ENCODE measurements at regions not wholly inside any gene's neighbourhood (a gene's known extent, or its start where the extent isn't known, plus 50 kb on each side); places are given as distances from the start of the nearest gene placed in this dataset.

DNA sequence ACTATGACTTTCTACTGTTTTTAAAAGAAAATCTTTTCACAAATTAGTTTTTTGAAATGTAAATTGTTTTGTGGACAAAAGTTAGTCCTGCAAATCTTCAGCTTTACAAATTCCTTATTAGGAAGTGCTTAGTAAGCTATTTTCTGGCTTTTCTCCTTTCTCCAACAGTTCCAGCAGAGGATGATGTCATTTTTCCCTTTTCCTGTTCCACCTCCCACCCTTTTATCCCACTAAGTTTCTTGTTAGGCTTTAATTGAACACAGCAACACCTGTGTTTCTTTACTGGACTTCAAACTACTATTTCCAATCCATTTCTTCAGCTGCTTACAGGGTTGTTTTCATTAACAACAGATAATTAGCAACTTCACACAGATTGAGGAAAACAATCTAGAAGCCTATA lies 389.2 kb downstream of the NDFIP2 start (continued):
- TF ChIP-seq, protein P1, sequence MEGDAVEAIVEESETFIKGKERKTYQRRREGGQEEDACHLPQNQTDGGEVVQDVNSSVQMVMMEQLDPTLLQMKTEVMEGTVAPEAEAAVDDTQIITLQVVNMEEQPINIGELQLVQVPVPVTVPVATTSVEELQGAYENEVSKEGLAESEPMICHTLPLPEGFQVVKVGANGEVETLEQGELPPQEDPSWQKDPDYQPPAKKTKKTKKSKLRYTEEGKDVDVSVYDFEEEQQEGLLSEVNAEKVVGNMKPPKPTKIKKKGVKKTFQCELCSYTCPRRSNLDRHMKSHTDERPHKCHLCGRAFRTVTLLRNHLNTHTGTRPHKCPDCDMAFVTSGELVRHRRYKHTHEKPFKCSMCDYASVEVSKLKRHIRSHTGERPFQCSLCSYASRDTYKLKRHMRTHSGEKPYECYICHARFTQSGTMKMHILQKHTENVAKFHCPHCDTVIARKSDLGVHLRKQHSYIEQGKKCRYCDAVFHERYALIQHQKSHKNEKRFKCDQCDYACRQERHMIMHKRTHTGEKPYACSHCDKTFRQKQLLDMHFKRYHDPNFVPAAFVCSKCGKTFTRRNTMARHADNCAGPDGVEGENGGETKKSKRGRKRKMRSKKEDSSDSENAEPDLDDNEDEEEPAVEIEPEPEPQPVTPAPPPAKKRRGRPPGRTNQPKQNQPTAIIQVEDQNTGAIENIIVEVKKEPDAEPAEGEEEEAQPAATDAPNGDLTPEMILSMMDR (IDR thresholded peaks at IDR 0.05; ENCODE audit: low read depth, low read length, missing input control), result no peak
- no peak for TF ChIP-seq YY1 (IDR thresholded peaks at IDR 0.05)

GRCh38 chr13:79869326-79869725 lies 388.4 kb downstream of the NDFIP2 start:
- TF ChIP-seq FOXA1 (IDR thresholded peaks at IDR 0.05), result no peak
- no peak for TF ChIP-seq JUND (IDR thresholded peaks at IDR 0.05)
- no peak for TF ChIP-seq NR2F2 (IDR thresholded peaks at IDR 0.05)
- TF ChIP-seq SP1 (IDR thresholded peaks at IDR 0.05), result no peak
- TF ChIP-seq, protein P2, sequence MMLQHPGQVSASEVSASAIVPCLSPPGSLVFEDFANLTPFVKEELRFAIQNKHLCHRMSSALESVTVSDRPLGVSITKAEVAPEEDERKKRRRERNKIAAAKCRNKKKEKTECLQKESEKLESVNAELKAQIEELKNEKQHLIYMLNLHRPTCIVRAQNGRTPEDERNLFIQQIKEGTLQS (IDR thresholded peaks at IDR 0.05), result no peak
- TF ChIP-seq TAF1 (conservative IDR thresholded peaks at IDR 0.05), result no peak
- no peak for TF ChIP-seq RAD21 (IDR thresholded peaks at IDR 0.05)
- no peak for TF ChIP-seq ZBTB33 (IDR thresholded peaks at IDR 0.05)
- TF ChIP-seq FOXA2 (IDR thresholded peaks at IDR 0.05), result no peak
- H3K9ac ChIP-seq (ENCODE audit: low read depth in 1 of 2, low read length in 2 of 2), result no peak overlapping the region
- H3K4me3 ChIP-seq (ENCODE audit: low read depth in 1 of 3, low read length in 3 of 3), result no peak overlapping the region
- H3K4me1 ChIP-seq (ENCODE audit: control insufficient read depth in 4 of 4, insufficient read depth in 4 of 4, low read length in 3 of 4), result no peaks in the 10 kb centered on the region
- H3K36me3 ChIP-seq (ENCODE audit: control insufficient read depth in 4 of 4, insufficient read depth in 3 of 4, low read depth in 1 of 4, low read length in 3 of 4), result no peaks in the 10 kb centered on the region
- no peaks in the 10 kb centered on the region for H3K27me3 ChIP-seq (ENCODE audit: control insufficient read depth in 4 of 4, insufficient read depth in 4 of 4, low read length in 3 of 4)
- 35% methylated on average over 2 of the region's 2 CpGs for WGBS
- no peaks in the 10 kb centered on the region for H3K9me3 ChIP-seq (ENCODE audit: control insufficient read depth in 4 of 4, low read length in 3 of 4)
- no peak overlapping the region for H3K27ac ChIP-seq (ENCODE audit: low read depth in 1 of 2, low read length in 2 of 2)
- DNase-seq (ENCODE audit: low spot score), result no peak

GRCh38 chr13:79867254-79867653 lies 386.3 kb downstream of the NDFIP2 start:
- 71% methylated on average over 1 of the region's 1 CpG for whole genome bisulfite sequencing
- Histone ChIP-seq H3K36me3 (ENCODE audit: control insufficient read depth in 4 of 4, insufficient read depth in 3 of 4, low read depth in 1 of 4, low read length in 3 of 4) (no peaks in the 10 kb centered on the region), H3K4me3 (ENCODE audit: low read depth in 1 of 3, low read length in 3 of 3) (no peak overlapping the region), H3K9ac (ENCODE audit: low read depth in 1 of 2, low read length in 2 of 2) (no peak overlapping the region), H3K9me3 (ENCODE audit: control insufficient read depth in 4 of 4, low read length in 3 of 4) (no peaks in the 10 kb centered on the region), H3K27ac (ENCODE audit: low read depth in 1 of 2, low read length in 2 of 2) (no peak overlapping the region), H3K27me3 (ENCODE audit: control insufficient read depth in 4 of 4, insufficient read depth in 4 of 4, low read length in 3 of 4) (no peaks in the 10 kb centered on the region), H3K4me1 (ENCODE audit: control insufficient read depth in 4 of 4, insufficient read depth in 4 of 4, low read length in 3 of 4) (no peaks in the 10 kb centered on the region)
- no peak for DNase-seq (ENCODE audit: low spot score)
- TF ChIP-seq HNF4A (conservative IDR thresholded peaks at IDR 0.05), result no peak
- TF ChIP-seq MAX (IDR thresholded peaks at IDR 0.05), result no peak
- no peak for TF ChIP-seq NR2F2 (IDR thresholded peaks at IDR 0.05)

- Histone ChIP-seq H3K27me3 (ENCODE audit: control insufficient read depth in 4 of 4, insufficient read depth in 4 of 4, low read length in 3 of 4) (peaks cover 0 to 4% (median 0%) of the 10 kb centered on the region in 4 donors), H3K36me3 (ENCODE audit: control insufficient read depth in 4 of 4, insufficient read depth in 3 of 4, low read depth in 1 of 4, low read length in 3 of 4) (no peaks in the 10 kb centered on the region), H3K9me3 (ENCODE audit: control insufficient read depth in 4 of 4, low read length in 3 of 4) (no peaks in the 10 kb centered on the region), H3K27ac (ENCODE audit: low read depth in 1 of 2, low read length in 2 of 2) (no peak overlapping the region), H3K4me3 (ENCODE audit: low read depth in 1 of 3, low read length in 3 of 3) (no peak overlapping the region), H3K4me1 (ENCODE audit: control insufficient read depth in 4 of 4, insufficient read depth in 4 of 4, low read length in 3 of 4) (no peaks in the 10 kb centered on the region), H3K9ac (ENCODE audit: low read depth in 1 of 2, low read length in 2 of 2) (no peak overlapping the region)
- DNase-seq (ENCODE audit: low spot score), result no peak
- 90% methylated on average over 2 of the region's 2 CpGs for WGBS
- TF ChIP-seq EGR1 (IDR thresholded peaks at IDR 0.05; ENCODE audit: low read depth in 2 of 2) (no peak), REST (IDR thresholded peaks at IDR 0.05) (no peak), TAF1 (conservative IDR thresholded peaks at IDR 0.05) (no peak), GABPA (IDR thresholded peaks at IDR 0.05 in 1 of 2, conservative IDR thresholded peaks at IDR 0.05 in 1 of 2) (no peak), HNF4A (conservative IDR thresholded peaks at IDR 0.05) (no peak), MAX (IDR thresholded peaks at IDR 0.05) (no peak), YY1 (IDR thresholded peaks at IDR 0.05) (no peak), RXRA (IDR thresholded peaks at IDR 0.05) (no peak), FOXA1 (IDR thresholded peaks at IDR 0.05) (no peak), RAD21 (IDR thresholded peaks at IDR 0.05) (no peak), SP1 (IDR thresholded peaks at IDR 0.05) (no peak), HNF4G (IDR thresholded peaks at IDR 0.05) (no peak), FOXA2 (IDR thresholded peaks at IDR 0.05) (no peak), JUND (IDR thresholded peaks at IDR 0.05) (no peak)
Measured at GRCh38 chr13:79866436-79866835, 385.5 kb downstream of the NDFIP2 start.

All from liver (tissue), 8 donors.